CD4-positive, alpha-beta T cell treated with Interleukin-15 for 4 hours (primary cell): ENCODE measurements at regions not wholly inside any gene's neighbourhood (a gene's known extent, or its start where the extent isn't known, plus 50 kb on each side); places are given as distances from the start of the nearest gene placed in this dataset.
"Not testable (repeated sequence)": the region's sequence is repeated elsewhere in the genome, so short reads cannot be mapped to it uniquely, and the experiment has no call there.

Experiments
- DNase-seq: peaks from one replicate; pipeline ENCODE4 v3.0.0-alpha.2; 2020; ENCODE audit warnings: low spot score

DNA sequence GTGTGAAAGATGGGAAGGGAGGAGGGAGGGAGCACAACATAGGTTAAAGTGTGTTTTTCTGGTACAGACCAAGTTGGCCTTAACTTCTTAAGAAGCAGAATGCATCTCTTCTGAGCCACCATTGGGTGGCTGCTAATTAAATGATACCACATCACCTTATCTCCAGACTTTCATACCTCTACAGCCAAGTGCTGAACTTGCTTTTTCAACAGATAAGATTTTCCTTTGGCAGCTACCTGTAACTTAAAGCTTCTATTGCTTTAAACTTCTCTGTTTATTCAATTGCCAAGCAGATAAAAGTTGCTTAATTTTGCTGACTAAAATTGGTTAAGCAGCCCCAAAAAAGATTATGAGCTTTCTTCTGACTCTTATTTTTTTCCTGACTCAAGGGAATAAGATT is 292.4 kb upstream of the SGO1 start:
- DNase-seq: no peak

- not testable (repeated sequence) for DNase-seq
Measured at GRCh38 chr3:20464237-20464636, 278.2 kb upstream of the SGO1 start.

DNA sequence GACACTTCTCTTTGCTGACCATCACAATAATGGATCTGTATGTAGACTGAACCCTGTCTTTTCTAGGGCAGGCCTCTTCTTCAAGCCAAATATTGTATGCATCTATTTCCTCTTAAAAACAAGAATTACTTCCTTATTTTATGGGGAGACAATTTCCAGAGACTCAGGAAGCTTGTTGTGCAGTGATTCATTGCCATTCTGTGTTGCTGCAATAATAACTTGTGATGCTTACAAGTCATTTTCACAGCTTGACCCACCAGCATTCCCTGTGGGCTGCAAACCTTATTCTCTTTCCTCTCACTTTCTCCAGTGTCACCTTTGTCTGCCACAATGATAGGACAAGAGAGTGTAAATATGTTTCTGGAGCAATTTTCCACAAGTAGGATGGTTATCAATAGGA is 276.7 kb upstream of the SGO1 start:
- no peak for DNase-seq

DNA sequence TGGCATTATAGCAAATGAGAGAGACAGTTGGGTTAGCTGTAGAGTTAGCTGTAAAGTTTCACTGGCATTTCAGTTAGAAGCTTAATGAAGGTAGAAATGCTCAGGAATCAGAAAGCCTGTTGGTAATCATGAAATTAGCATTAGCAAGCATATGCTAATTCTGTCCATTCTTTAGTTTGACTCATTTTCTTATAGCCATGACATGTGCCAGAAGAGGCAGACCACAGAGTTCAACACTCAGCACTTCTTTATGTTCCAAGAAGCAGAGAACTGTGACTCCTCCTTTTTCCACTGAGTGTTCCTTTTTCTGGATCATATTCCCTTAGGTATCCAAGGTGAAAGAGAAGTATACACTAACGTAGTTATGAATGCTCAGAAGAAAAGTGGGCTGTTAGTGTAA is 276.2 kb upstream of the SGO1 start:
- no peak for DNase-seq

- no peak for DNase-seq
Measured at GRCh38 chr3:20458994-20459716, 273.1 kb upstream of the SGO1 start.

- no peak for DNase-seq
Measured at GRCh38 chr3:20456511-20456910, 270.5 kb upstream of the SGO1 start.

DNA sequence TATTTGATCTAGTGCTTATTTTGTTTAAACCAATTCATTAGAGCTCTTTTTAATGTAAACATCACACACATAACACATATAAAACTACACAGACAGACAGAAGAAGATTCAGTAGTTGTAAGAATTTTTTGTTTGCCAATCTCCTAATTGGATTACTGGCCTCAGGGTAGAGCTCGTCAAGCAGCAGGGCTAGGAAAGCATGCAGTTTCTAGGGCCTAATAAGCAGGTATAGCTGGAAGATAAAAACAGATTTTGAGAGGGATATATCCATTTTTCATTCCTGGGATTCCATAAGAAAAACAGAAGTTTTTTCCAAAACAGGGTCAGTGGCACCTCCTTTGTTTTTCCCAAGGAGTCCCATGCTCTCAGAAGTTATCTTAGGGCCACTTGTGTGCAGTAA is 265.2 kb upstream of the SGO1 start:
- DNase-seq: no peak

- no peak for DNase-seq
Measured at GRCh38 chr3:20450611-20451010, 264.6 kb upstream of the SGO1 start.

GRCh38 chr3:20442846-20443245 is 256.8 kb upstream of the SGO1 start:
- DNase-seq: no peak

GRCh38 chr3:20427268-20427667 is 241.3 kb upstream of the SGO1 start:
- DNase-seq: not testable (repeated sequence)

DNA sequence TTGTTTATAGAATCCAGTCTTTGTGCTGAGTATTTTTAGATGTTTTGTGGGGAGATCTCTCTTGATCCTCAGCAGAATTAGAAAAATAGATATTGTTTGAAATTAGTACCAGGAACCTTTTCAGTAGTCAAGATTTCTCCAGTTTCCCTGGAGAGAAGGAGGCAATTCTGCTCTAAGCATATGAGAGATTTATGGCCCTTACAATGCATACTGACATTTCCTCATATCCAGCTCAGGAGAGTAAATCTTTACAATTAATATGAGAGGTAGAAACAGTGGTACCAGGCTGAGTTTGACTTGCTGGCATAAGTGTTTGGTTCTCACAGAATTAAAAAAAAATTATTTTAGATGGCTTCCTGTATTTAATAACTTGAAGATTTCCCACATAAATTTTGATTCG is 239.1 kb upstream of the SGO1 start:
- DNase-seq: no peak

GRCh38 chr3:20424086-20424485 is 238.1 kb upstream of the SGO1 start:
- DNase-seq: no peak

DNA sequence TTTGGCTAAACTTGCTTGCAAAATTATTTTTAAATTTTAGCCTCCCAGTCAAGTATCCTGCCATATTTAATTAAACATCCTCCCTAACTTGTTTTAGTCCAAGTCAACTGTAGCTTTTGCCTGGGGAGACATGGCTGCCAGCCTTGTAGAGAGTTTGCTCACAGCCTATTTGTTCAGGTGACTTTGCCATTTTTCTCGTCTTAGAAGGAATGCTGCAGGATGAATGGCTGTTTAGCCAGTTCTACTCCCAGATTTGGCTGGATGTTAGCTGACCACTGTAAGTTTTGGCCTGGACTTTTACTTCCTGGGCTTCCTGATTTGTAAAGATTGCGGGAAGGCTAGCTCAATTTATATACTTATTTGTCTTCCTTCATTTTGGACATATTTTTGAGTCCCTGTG is 236.4 kb upstream of the SGO1 start:
- DNase-seq: no peak

- no peak for DNase-seq
Measured at GRCh38 chr3:20417388-20418108, 231.5 kb upstream of the SGO1 start.

GRCh38 chr3:20406611-20407011 is 220.6 kb upstream of the SGO1 start:
- DNase-seq: no peak

DNA sequence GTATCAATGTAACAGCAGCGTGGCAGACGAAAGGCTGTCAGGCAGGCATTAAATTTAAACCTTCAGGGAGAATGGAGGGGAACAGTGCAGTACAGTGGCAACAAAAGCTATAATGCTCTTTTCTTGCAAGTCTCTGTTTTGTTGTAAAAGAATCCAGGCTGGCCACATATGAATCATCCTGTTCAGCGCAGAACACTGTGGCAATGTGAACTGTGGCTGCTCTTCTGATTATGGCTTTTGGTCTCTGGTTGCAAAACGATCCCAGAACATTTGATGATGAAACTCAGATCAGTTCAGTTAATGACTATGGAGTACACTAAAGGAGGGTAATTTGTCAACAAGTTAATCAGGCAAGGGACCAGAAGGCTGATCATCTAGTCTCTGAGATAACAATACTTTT is 219.7 kb upstream of the SGO1 start:
- no peak for DNase-seq

- no peak for DNase-seq
Measured at GRCh38 chr3:20405231-20405630, 219.2 kb upstream of the SGO1 start.

GRCh38 chr3:20404741-20405100 is 218.7 kb upstream of the SGO1 start:
- no peak for DNase-seq

- DNase-seq: no peak
Measured at GRCh38 chr3:20403986-20404740, 218.2 kb upstream of the SGO1 start.

DNA sequence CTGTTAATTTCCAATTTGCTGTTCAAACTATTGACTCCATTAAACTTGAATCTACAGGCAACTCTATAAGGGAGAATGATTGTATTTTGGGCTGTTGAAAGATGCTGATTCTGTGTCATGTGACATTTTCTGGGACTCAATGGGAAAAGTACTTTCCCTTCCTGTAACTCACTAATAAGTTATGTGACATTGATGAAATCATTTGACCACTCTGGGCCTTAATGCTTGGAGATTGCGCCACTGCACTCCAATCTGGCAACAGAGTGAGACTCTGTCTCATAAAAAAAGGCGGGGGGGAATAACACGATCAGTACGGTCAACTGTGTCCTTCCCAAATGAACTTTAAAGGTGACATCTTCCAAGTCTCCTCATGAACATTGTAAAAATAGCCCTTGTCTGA is 215.2 kb upstream of the SGO1 start:
- DNase-seq: no peak

DNA sequence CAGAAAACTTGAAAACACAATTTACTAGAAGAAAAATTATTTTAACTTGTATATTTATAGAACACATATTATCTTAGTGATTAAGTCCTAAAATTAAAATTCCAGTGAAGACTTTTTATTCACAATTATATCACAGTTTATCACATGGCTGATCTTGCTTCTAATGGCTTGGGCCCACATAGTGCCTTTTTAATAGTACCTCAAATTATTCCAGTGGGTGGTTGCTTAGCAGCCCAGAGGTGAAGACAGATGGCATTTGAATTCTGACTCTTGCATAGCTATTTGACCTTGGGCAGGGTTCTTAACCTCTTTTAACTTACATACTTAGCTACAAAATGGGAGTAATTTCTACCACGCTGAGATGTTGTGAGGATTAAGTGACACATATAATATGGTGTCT is 214.7 kb upstream of the SGO1 start:
- no peak for DNase-seq

- DNase-seq: no peak
Measured at GRCh38 chr3:20400281-20400680, 214.3 kb upstream of the SGO1 start.

- no peak for DNase-seq
Measured at GRCh38 chr3:20396335-20396734, 210.3 kb upstream of the SGO1 start.
